ENCODE measurements at regions not wholly inside any gene's neighbourhood (a gene's known extent, or its start where the extent isn't known, plus 50 kb on each side); places are given as distances from the start of the nearest gene placed in this dataset.

- H3K4me3 Mint-ChIP-seq: no peak overlapping the region
- CTCF ChIA-PET: no interaction called here
- H3K27ac Mint-ChIP-seq: no peak overlapping the region
- POLR2A ChIA-PET: no interaction called here
- H3K4me1 Mint-ChIP-seq (ENCODE audit: low read depth): no peaks in the 10 kb centered on the region
- no peaks in the 10 kb centered on the region for H3K36me3 Mint-ChIP-seq (ENCODE audit: low read depth)
- no peaks in the 10 kb centered on the region for H3K27me3 Mint-ChIP-seq
- intact Hi-C loops (cut with micrococcal nuclease): no loop called here
- TF ChIP-seq, protein P1, sequence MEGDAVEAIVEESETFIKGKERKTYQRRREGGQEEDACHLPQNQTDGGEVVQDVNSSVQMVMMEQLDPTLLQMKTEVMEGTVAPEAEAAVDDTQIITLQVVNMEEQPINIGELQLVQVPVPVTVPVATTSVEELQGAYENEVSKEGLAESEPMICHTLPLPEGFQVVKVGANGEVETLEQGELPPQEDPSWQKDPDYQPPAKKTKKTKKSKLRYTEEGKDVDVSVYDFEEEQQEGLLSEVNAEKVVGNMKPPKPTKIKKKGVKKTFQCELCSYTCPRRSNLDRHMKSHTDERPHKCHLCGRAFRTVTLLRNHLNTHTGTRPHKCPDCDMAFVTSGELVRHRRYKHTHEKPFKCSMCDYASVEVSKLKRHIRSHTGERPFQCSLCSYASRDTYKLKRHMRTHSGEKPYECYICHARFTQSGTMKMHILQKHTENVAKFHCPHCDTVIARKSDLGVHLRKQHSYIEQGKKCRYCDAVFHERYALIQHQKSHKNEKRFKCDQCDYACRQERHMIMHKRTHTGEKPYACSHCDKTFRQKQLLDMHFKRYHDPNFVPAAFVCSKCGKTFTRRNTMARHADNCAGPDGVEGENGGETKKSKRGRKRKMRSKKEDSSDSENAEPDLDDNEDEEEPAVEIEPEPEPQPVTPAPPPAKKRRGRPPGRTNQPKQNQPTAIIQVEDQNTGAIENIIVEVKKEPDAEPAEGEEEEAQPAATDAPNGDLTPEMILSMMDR (IDR thresholded peaks at IDR 0.05): no peak
- ATAC-seq (no peak), DNase-seq (no peak)
- H3K9me3 Mint-ChIP-seq: peaks cover 19% of the 10 kb centered on the region
Measured at GRCh38 chr5:117812861-117813260, 1175.5 kb downstream of the DTWD2 start.

DNA sequence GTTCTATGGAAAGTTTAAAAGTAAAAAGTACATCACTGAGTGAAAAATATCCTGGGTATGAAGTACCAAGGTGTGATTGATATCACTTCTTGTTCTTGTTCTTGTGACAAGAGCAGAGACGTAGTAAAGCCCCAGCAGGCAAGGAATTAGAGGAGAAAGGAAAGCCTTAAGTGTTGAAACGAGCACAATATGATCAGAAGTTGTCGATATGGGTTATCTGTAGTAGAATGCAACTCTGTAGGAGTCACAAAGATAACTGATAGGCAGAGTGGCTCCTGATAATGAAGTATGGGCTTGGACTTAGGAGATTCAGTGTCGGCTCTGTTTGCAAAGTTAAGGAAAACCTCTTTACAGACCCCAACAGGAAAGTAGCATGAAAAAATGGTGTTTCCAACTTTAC lies 1179.1 kb downstream of the DTWD2 start:
- H3K27me3 Mint-ChIP-seq: no peaks in the 10 kb centered on the region
- DNase-seq (no peak), ATAC-seq (no peak)
- ChIA-PET POLR2A (no interaction called here), CTCF (no interaction called here)
- no peak overlapping the region for H3K4me3 Mint-ChIP-seq
- TF ChIP-seq, protein P1 (IDR thresholded peaks at IDR 0.05): no peak
- H3K4me1 Mint-ChIP-seq (ENCODE audit: low read depth): no peaks in the 10 kb centered on the region
- peaks cover 7% of the 10 kb centered on the region for H3K9me3 Mint-ChIP-seq
- no peak overlapping the region for H3K27ac Mint-ChIP-seq
- no peaks in the 10 kb centered on the region for H3K36me3 Mint-ChIP-seq (ENCODE audit: low read depth)
- intact Hi-C loops (cut with micrococcal nuclease): no loop called here

- H3K9me3 Mint-ChIP-seq: peaks cover 7% of the 10 kb centered on the region
- H3K27me3 Mint-ChIP-seq: no peaks in the 10 kb centered on the region
- H3K36me3 Mint-ChIP-seq (ENCODE audit: low read depth): no peaks in the 10 kb centered on the region
- no peaks in the 10 kb centered on the region for H3K4me1 Mint-ChIP-seq (ENCODE audit: low read depth)
- ATAC-seq (no peak), DNase-seq (no peak)
- CTCF ChIA-PET: no interaction called here
- H3K4me3 Mint-ChIP-seq: no peak overlapping the region
- TF ChIP-seq, protein P1 (IDR thresholded peaks at IDR 0.05): no peak
- POLR2A ChIA-PET: no interaction called here
- intact Hi-C loops (cut with micrococcal nuclease): no loop called here
- no peak overlapping the region for H3K27ac Mint-ChIP-seq
Measured at GRCh38 chr5:117805058-117805457, 1183.3 kb downstream of the DTWD2 start.

DNA sequence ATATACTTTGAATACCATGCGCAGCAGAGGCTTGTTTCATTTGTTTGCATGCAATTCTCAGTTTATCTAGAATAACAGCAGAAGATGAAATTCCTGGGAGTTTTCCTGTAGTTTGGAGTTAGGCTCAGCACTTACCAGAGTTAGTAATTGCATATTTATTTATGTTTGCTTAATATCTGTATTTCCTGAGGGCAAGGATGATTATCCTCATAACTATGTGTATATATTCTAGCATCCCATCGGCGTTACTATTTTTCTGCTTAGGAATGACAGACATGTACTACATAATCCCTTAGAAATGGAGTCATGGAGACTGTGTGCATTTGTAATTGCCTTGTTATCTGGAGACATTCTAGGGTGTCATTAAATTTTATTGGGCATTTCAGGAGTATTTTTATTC lies 1184.8 kb downstream of the DTWD2 start:
- no peak for DNase-seq
- intact Hi-C loops (cut with micrococcal nuclease): no loop called here
- Mint-ChIP-seq H3K27me3 (no peaks in the 10 kb centered on the region), H3K4me1 (ENCODE audit: low read depth) (no peaks in the 10 kb centered on the region), H3K27ac (no peak overlapping the region), H3K36me3 (ENCODE audit: low read depth) (no peaks in the 10 kb centered on the region), H3K9me3 (peaks cover 4% of the 10 kb centered on the region), H3K4me3 (no peak overlapping the region)
- no peak for ATAC-seq
- ChIA-PET CTCF (no interaction called here), POLR2A (no interaction called here)
- TF ChIP-seq, protein P1 (IDR thresholded peaks at IDR 0.05): no peak

- Mint-ChIP-seq H3K9me3 (peaks cover 4% of the 10 kb centered on the region), H3K27ac (no peak overlapping the region), H3K27me3 (no peaks in the 10 kb centered on the region), H3K4me1 (ENCODE audit: low read depth) (no peaks in the 10 kb centered on the region), H3K36me3 (ENCODE audit: low read depth) (no peaks in the 10 kb centered on the region), H3K4me3 (no peak overlapping the region)
- TF ChIP-seq, protein P1 (IDR thresholded peaks at IDR 0.05): no peak
- ChIA-PET CTCF (no interaction called here), POLR2A (no interaction called here)
- no peak for ATAC-seq
- intact Hi-C loops (cut with micrococcal nuclease): no loop called here
- DNase-seq: no peak
Measured at GRCh38 chr5:117801583-117801982, 1186.8 kb downstream of the DTWD2 start.
